ENCODE measurements at regions not wholly inside any gene's neighbourhood (a gene's known extent, or its start where the extent isn't known, plus 50 kb on each side); places are given as distances from the start of the nearest gene placed in this dataset.

GRCh38 chr5:2029206-2029605 is 146.5 kb upstream of the IRX4 start:
- DNase-seq (no peak), ATAC-seq (no peak)
- Histone ChIP-seq H3K4me1 (no peaks in the 10 kb centered on the region), H3K4me3 (no peak overlapping the region), H3K27me3 (ENCODE audit: low read depth) (peaks cover 7% of the 10 kb centered on the region), H3K27ac (no peak overlapping the region), H3K36me3 (no peaks in the 10 kb centered on the region), H3K9me3 (no peaks in the 10 kb centered on the region)
- intact Hi-C loops (cut with DNase I): no loop called here
- no peak for TF ChIP-seq CTCF (IDR thresholded peaks at IDR 0.05)

- H3K36me3 ChIP-seq: no peaks in the 10 kb centered on the region
- TF ChIP-seq CTCF (IDR thresholded peaks at IDR 0.05): no peak
- no peak for DNase-seq
- peaks cover 7% of the 10 kb centered on the region for H3K27me3 ChIP-seq (ENCODE audit: low read depth)
- no peak overlapping the region for H3K27ac ChIP-seq
- no peak overlapping the region for H3K4me3 ChIP-seq
- no peaks in the 10 kb centered on the region for H3K9me3 ChIP-seq
- no peak for ATAC-seq
- intact Hi-C loops (cut with DNase I): no loop called here
- no peaks in the 10 kb centered on the region for H3K4me1 ChIP-seq
Measured at GRCh38 chr5:2027790-2028189, 145.1 kb upstream of the IRX4 start.

GRCh38 chr5:2024986-2025721 is 142.4 kb upstream of the IRX4 start:
- no peaks in the 10 kb centered on the region for H3K4me1 ChIP-seq
- peaks cover 14% of the 10 kb centered on the region for H3K27me3 ChIP-seq (ENCODE audit: low read depth)
- no peak overlapping the region for H3K27ac ChIP-seq
- H3K36me3 ChIP-seq: no peaks in the 10 kb centered on the region
- TF ChIP-seq CTCF (IDR thresholded peaks at IDR 0.05): no peak
- DNase-seq: no peak
- no peaks in the 10 kb centered on the region for H3K9me3 ChIP-seq
- no peak for ATAC-seq
- H3K4me3 ChIP-seq: no peak overlapping the region
- intact Hi-C loops (cut with DNase I): no loop called here

- intact Hi-C loops (cut with DNase I): no loop called here
- DNase-seq (no peak), ATAC-seq (no peak)
- no peak for TF ChIP-seq CTCF (IDR thresholded peaks at IDR 0.05)
- no peak overlapping the region for H3K4me3 ChIP-seq
- H3K27ac ChIP-seq: no peak overlapping the region
- H3K36me3 ChIP-seq: no peaks in the 10 kb centered on the region
- H3K27me3 ChIP-seq (ENCODE audit: low read depth): peaks cover 14% of the 10 kb centered on the region
- H3K4me1 ChIP-seq: no peaks in the 10 kb centered on the region
- no peaks in the 10 kb centered on the region for H3K9me3 ChIP-seq
Measured at GRCh38 chr5:2023196-2023595, 140.5 kb upstream of the IRX4 start.

- TF ChIP-seq CTCF (IDR thresholded peaks at IDR 0.05): no peak
- Histone ChIP-seq H3K27me3 (ENCODE audit: low read depth) (peaks cover 14% of the 10 kb centered on the region), H3K4me1 (no peaks in the 10 kb centered on the region), H3K9me3 (no peaks in the 10 kb centered on the region), H3K4me3 (no peak overlapping the region), H3K27ac (no peak overlapping the region), H3K36me3 (no peaks in the 10 kb centered on the region)
- DNase-seq: no peak
- ATAC-seq: no peak
- intact Hi-C loops (cut with DNase I): no loop called here
Measured at GRCh38 chr5:2022436-2022835, 139.7 kb upstream of the IRX4 start.

Measured in lower lobe of right lung (tissue), 2 donors.